Neural progenitor cell (in vitro differentiated cells): ENCODE measurements at regions not wholly inside any gene's neighbourhood (a gene's known extent, or its start where the extent isn't known, plus 50 kb on each side); places are given as distances from the start of the nearest gene placed in this dataset.
"Not testable (repeated sequence)": the region's sequence is repeated elsewhere in the genome, so short reads cannot be mapped to it uniquely, and the experiment has no call there.

Experiments
- CTCF ChIP-seq: fragments of 200-600 bp; sonication (generic); IDR thresholded peaks from 2 replicates; pipeline ENCODE4 v1.5.1; 2017; ENCODE audit warnings: antibody characterized with exemption, mild to moderate bottlenecking
- EZH2 ChIP-seq: fragments of 200-600 bp; sonication (generic); IDR thresholded peaks from 2 replicates; pipeline ENCODE4 v1.6.1; 2017; ENCODE audit warnings: antibody characterized with exemption, mild to moderate bottlenecking, moderate library complexity
- EZH2phosphoT487 ChIP-seq: fragments of 200-600 bp; sonication (generic); IDR thresholded peaks from 2 replicates; pipeline ENCODE4 v1.6.1; 2017; ENCODE audit warnings: antibody characterized with exemption

DNA sequence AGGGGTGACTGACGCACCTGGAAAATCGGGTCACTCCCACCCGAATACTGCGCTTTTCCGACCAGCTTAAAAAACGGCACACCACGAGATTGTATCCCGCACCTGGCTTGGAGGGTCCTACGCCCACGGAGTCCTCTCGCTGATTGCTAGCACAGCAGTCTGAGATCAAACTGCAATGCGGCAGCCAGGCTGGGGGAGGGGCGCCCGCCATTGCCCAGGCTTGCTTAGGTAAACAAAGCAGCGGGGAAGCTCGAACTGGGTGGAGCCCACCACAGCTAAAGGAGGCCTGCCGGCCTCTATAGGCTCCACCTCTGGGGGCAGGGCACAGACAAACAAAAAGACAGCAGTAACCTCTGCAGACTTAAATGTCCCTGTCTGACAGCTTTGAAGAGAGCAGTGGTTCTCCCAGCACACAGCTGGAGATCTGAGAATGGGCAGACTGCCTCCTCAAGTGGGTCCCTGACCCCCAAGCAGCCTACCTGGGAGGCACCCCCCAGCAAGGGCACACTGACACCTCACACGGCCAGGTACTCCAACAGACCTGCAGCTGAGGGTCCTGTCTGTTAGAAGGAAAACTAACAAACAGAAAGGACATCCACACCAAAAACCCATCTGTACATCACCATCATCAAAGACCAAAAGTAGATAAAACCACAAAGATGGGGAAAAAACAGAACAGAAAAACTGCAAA lies 714.5 kb upstream of the PITX2 start:
- TF ChIP-seq CTCF, EZH2, EZH2phosphoT487: not testable (repeated sequence)
